Neuronal stem cell (in vitro differentiated cells): ENCODE measurements at regions not wholly inside any gene's neighbourhood (a gene's known extent, or its start where the extent isn't known, plus 50 kb on each side); places are given as distances from the start of the nearest gene placed in this dataset.

Experiments
- DNase-seq: peaks from one replicate; pipeline ENCODE4 v3.0.0-alpha.2; 2013; ENCODE audit warnings: low spot score
- H2AFZ ChIP-seq: one replicate; pipeline ENCODE4 v1.6.1; 2013; ENCODE audit warnings: mild to moderate bottlenecking, low read length, inconsistent platforms
- H2AK5ac ChIP-seq: 2 replicates; pipeline ENCODE4 v1.6.1; 2013; ENCODE audit warnings: low read depth, mild to moderate bottlenecking, inconsistent platforms, low read length, moderate library complexity, mixed read lengths
- H2BK120ac ChIP-seq: 2 replicates; pipeline ENCODE4 v1.6.1; 2013; ENCODE audit warnings: low read depth, mild to moderate bottlenecking, inconsistent platforms, low read length, moderate library complexity, mixed read lengths
- H2BK12ac ChIP-seq: one replicate; pipeline ENCODE4 v1.6.1; 2013; ENCODE audit warnings: low read length, inconsistent platforms
- H2BK15ac ChIP-seq: 2 replicates; pipeline ENCODE4 v1.6.1; 2013; ENCODE audit warnings: mild to moderate bottlenecking, low read length, inconsistent platforms, mixed read lengths
- H2BK5ac ChIP-seq: one replicate; pipeline ENCODE4 v1.6.1; 2013; ENCODE audit warnings: inconsistent platforms, mild to moderate bottlenecking, low read length, moderate library complexity
- H3K14ac ChIP-seq: one replicate; pipeline ENCODE4 v1.6.1; 2013; ENCODE audit warnings: low read length, inconsistent platforms
- H3K18ac ChIP-seq: 2 replicates; pipeline ENCODE4 v1.6.1; 2013; ENCODE audit warnings: low read length, inconsistent platforms
- H3K23ac ChIP-seq: 2 replicates; pipeline ENCODE4 v1.6.1; 2013; ENCODE audit warnings: low read depth, mild to moderate bottlenecking, mixed read lengths, low read length, inconsistent platforms; ENCODE audit not compliant: poor library complexity
- H3K27ac ChIP-seq: replicated peaks from 3 replicates; pipeline ENCODE4 v1.5.1; 2013; ENCODE audit warnings: low read length, inconsistent platforms
- H3K27me3 ChIP-seq, 3 experiments: 2 replicates each; pipeline ENCODE4 v1.6.1; 2013; ENCODE audit warnings: low read length in 3 of 3, mild to moderate bottlenecking in 2 of 3, inconsistent platforms in 1 of 3, low read depth in 1 of 3, mixed read lengths in 1 of 3, moderate library complexity in 1 of 3; ENCODE audit not compliant: control insufficient read depth in 3 of 3, insufficient read depth in 3 of 3
- H3K36me3 ChIP-seq, 2 donors: replicated peaks in 1 of 2; 2 replicates each; pipeline ENCODE4 v1.6.1; 2013; ENCODE audit warnings: low read length in 2 of 2; ENCODE audit not compliant: control insufficient read depth in 2 of 2, insufficient read depth in 2 of 2
- H3K4ac ChIP-seq: 2 replicates; pipeline ENCODE4 v1.6.1; 2013; ENCODE audit warnings: inconsistent platforms, mild to moderate bottlenecking, low read length, moderate library complexity
- H3K4me1 ChIP-seq, 2 donors: 1 replicate in 1 of 2; 2 replicates in 1 of 2; pipeline ENCODE4 v1.6.1; 2013; ENCODE audit warnings: low read length in 2 of 2, low read depth in 1 of 2; ENCODE audit not compliant: control insufficient read depth in 2 of 2, insufficient read depth in 1 of 2
- H3K4me2 ChIP-seq: one replicate; pipeline ENCODE4 v1.6.1; 2013; ENCODE audit warnings: mild to moderate bottlenecking, low read length, inconsistent platforms; ENCODE audit not compliant: insufficient read depth, poor library complexity, severe bottlenecking
- H3K4me3 ChIP-seq, 2 donors: 2 replicates each; pipeline ENCODE4 v1.5.1; 2013; ENCODE audit warnings: low read length in 2 of 2, mild to moderate bottlenecking in 2 of 2, inconsistent platforms in 1 of 2, moderate library complexity in 1 of 2
- H3K79me1 ChIP-seq: one replicate; pipeline ENCODE4 v1.6.1; 2013; ENCODE audit warnings: low read depth, mild to moderate bottlenecking, inconsistent platforms, low read length, moderate library complexity
- H3K9ac ChIP-seq: one replicate; pipeline ENCODE4 v1.6.1; 2013; ENCODE audit warnings: mild to moderate bottlenecking, low read depth, low read length, inconsistent platforms; ENCODE audit not compliant: poor library complexity
- H3K9me3 ChIP-seq, 2 donors: replicated peaks in 1 of 2; 2 replicates each; pipeline versions ENCODE3 to v1.6.1; 2013; ENCODE audit warnings: low read length in 2 of 2, mild to moderate bottlenecking in 2 of 2, inconsistent platforms in 1 of 2, low read depth in 1 of 2, mixed read lengths in 1 of 2, moderate library complexity in 1 of 2; ENCODE audit not compliant: control insufficient read depth in 2 of 2, insufficient read depth in 1 of 2
- H4K8ac ChIP-seq: one replicate; pipeline ENCODE4 v1.6.1; 2013; ENCODE audit warnings: low read depth, mild to moderate bottlenecking, inconsistent platforms, low read length, moderate library complexity
- H4K91ac ChIP-seq: one replicate; pipeline ENCODE4 v1.6.1; 2013; ENCODE audit warnings: low read length, low read depth, mild to moderate bottlenecking, inconsistent platforms; ENCODE audit not compliant: poor library complexity
- WGBS, 2 donors: extraction: QIAGEN DNeasy Blood & Tissue Kit; methylation state at CpG; one replicate each; pipeline ENCODE4 v1.1.7; 2013; ENCODE audit warnings: missing lambda C conversion rate in 2 of 2, mixed read lengths in 1 of 2; ENCODE audit not compliant: insufficient read length in 2 of 2, insufficient replicate concordance in 1 of 2; ENCODE audit errors: extremely low coverage in 2 of 2; 5-methylcytosine and 5-hydroxymethylcytosine counted together

DNA sequence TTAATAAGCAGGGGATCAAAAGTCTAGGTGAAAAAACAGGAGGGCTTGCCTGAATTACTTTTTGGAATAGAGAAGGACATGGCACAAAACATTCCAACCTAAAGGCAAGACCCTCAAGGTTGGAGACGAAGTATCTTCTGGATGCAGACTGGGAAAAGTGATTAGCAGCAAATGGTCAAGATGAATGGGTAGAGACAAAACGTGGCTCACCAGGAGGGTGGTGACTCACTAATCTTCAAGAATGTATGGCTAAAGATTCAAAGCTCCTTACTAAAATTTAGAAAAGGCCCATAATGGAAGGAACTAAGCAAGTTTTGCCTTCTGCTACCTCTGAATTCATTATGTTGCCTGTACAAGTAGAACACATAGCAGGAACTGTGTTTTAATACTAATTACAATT is 469.5 kb upstream of the RBFOX1 start:
- H3K23ac ChIP-seq = no peak overlapping the region
- H2AFZ ChIP-seq = no peak overlapping the region
- no peaks in the 10 kb centered on the region for H3K79me1 ChIP-seq
- no peak overlapping the region for H3K4me2 ChIP-seq
- H3K9ac ChIP-seq = no peak overlapping the region
- H2AK5ac ChIP-seq = no peak overlapping the region
- no peak overlapping the region for H4K91ac ChIP-seq
- no CpG with 5 or more reads among the region's 2 CpGs for WGBS, 2 donors
- no peaks in the 10 kb centered on the region for H3K27me3 ChIP-seq
- no peak overlapping the region for H4K8ac ChIP-seq
- H3K18ac ChIP-seq = no peak overlapping the region
- no peak overlapping the region for H2BK120ac ChIP-seq
- no peak overlapping the region for H3K4me3 ChIP-seq
- H3K4ac ChIP-seq = no peak overlapping the region
- H3K36me3 ChIP-seq = no peaks in the 10 kb centered on the region
- no peak overlapping the region for H2BK5ac ChIP-seq
- H3K9me3 ChIP-seq = no peaks in the 10 kb centered on the region
- peak; percentile 41 for DNase-seq
- no peak overlapping the region for H2BK15ac ChIP-seq
- no peak overlapping the region for H2BK12ac ChIP-seq
- H3K4me1 ChIP-seq = peaks cover 0 to 17% of the 10 kb centered on the region in 2 donors
- H3K14ac ChIP-seq = no peak overlapping the region
- peak overlapping the region; percentile 61 for H3K27ac ChIP-seq

DNA sequence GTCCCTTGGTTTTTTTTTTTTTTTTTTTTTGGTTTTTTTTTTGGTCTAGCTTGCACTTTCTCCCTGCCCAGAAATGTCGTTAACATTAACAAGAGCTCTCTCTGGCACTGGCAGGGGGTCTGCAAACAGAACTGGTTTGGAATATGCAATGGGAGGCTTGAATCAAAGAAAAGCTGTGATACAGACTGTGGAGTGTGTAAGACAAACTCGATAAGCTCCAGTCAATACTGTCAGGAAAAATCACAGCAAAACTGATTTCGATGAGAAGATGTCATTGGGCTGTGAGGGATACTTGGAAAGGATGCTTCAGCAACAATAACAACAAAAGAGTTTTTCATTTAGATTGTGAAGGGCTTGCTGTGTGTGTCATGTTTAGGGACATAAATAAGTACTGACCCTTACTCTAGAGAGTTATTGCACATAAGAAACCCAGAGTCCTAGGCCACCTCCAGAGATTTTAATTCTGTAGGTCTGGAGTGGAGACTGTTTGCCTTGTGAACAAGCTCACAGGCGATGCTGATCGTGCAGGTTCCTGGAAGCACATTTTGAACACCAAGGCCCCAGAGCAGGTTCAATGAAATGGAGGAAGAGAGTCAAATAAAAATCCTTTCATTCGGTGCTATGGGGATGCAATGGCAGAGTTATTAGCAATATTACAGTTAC is 470.7 kb upstream of the RBFOX1 start:
- no peak overlapping the region for H2BK120ac ChIP-seq
- H3K27me3 ChIP-seq = no peaks in the 10 kb centered on the region
- H3K18ac ChIP-seq = no peak overlapping the region
- peaks cover 0 to 20% of the 10 kb centered on the region in 2 donors for H3K4me1 ChIP-seq
- no peak overlapping the region for H2AFZ ChIP-seq
- no peak overlapping the region for H2AK5ac ChIP-seq
- H3K4me3 ChIP-seq = no peak overlapping the region
- H3K9ac ChIP-seq = no peak overlapping the region
- H2BK5ac ChIP-seq = no peak overlapping the region
- no peak overlapping the region for H2BK12ac ChIP-seq
- H3K79me1 ChIP-seq = no peaks in the 10 kb centered on the region
- no peak overlapping the region for H3K14ac ChIP-seq
- no peak overlapping the region for H4K8ac ChIP-seq
- H3K9me3 ChIP-seq = no peaks in the 10 kb centered on the region
- no peak overlapping the region for H2BK15ac ChIP-seq
- H3K4ac ChIP-seq = no peak overlapping the region
- no peak for DNase-seq
- H3K36me3 ChIP-seq = no peaks in the 10 kb centered on the region
- peak overlapping the region; percentile 22 for H3K27ac ChIP-seq
- H3K23ac ChIP-seq = no peak overlapping the region
- no CpG with 5 or more reads among the region's 6 CpGs for WGBS, 2 donors
- no peak overlapping the region for H4K91ac ChIP-seq
- H3K4me2 ChIP-seq = no peak overlapping the region

GRCh38 chr16:6861135-6861814 is 471.4 kb upstream of the RBFOX1 start:
- no peak overlapping the region for H2AFZ ChIP-seq
- H3K4me1 ChIP-seq = peaks cover 0 to 20% of the 10 kb centered on the region in 2 donors
- no peak overlapping the region for H3K18ac ChIP-seq
- H3K27ac ChIP-seq = no peak overlapping the region
- no peak overlapping the region for H2BK5ac ChIP-seq
- no peaks in the 10 kb centered on the region for H3K9me3 ChIP-seq
- no peak overlapping the region for H4K91ac ChIP-seq
- H3K79me1 ChIP-seq = no peaks in the 10 kb centered on the region
- H3K4me2 ChIP-seq = no peak overlapping the region
- H3K23ac ChIP-seq = no peak overlapping the region
- H2BK12ac ChIP-seq = no peak overlapping the region
- no peaks in the 10 kb centered on the region for H3K27me3 ChIP-seq
- no peak overlapping the region for H2BK120ac ChIP-seq
- no peak overlapping the region for H3K4me3 ChIP-seq
- no peak overlapping the region for H4K8ac ChIP-seq
- H3K9ac ChIP-seq = no peak overlapping the region
- DNase-seq = no peak
- H3K36me3 ChIP-seq = no peaks in the 10 kb centered on the region
- H3K14ac ChIP-seq = no peak overlapping the region
- H2AK5ac ChIP-seq = no peak overlapping the region
- no peak overlapping the region for H3K4ac ChIP-seq
- no CpG with 5 or more reads among the region's 8 CpGs for WGBS, 2 donors
- no peak overlapping the region for H2BK15ac ChIP-seq

- Histone ChIP-seq H3K4me3 (no peak overlapping the region), H4K8ac (no peak overlapping the region), H3K27ac (no peak overlapping the region), H3K4me2 (no peak overlapping the region), H3K4ac (no peak overlapping the region), H2BK15ac (no peak overlapping the region), H3K14ac (no peak overlapping the region), H3K23ac (no peak overlapping the region), H2BK12ac (no peak overlapping the region), H3K9me3 (no peaks in the 10 kb centered on the region), H3K36me3 (no peaks in the 10 kb centered on the region), H4K91ac (no peak overlapping the region), H3K79me1 (no peaks in the 10 kb centered on the region), H3K27me3 (no peaks in the 10 kb centered on the region), H3K9ac (no peak overlapping the region), H2BK5ac (no peak overlapping the region), H2BK120ac (no peak overlapping the region), H3K18ac (no peak overlapping the region), H3K4me1 (peaks cover 0 to 18% of the 10 kb centered on the region in 2 donors), H2AFZ (no peak overlapping the region), H2AK5ac (no peak overlapping the region)
- DNase-seq = no peak
- WGBS, 2 donors = no CpG with 5 or more reads among the region's 5 CpGs
These were observed 475.1 kb upstream of the RBFOX1 start for GRCh38 chr16:6857575-6857974.
